ENCODE measurements at regions not wholly inside any gene's neighbourhood (a gene's known extent, or its start where the extent isn't known, plus 50 kb on each side); places are given as distances from the start of the nearest gene placed in this dataset.

DNA sequence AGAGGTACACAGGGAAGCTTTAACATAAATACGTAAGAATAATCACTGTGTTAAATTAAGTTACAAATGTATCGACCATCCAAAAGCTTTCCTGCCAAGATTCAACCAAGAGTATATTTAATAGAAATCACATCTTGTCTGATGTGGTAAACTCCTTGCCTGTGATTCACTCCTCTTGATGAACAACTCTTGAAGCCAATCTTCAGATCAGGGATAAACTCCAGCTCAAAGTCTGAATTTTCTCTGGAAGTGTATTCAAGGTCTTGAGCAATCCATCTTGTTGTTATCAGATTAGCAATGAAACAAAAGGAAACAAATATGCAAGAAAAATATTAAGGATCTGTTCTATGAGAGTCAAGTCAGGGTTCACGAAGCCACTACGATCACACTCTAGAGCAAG, 170.0 kb upstream of the ADAMTS16 start:
- no peaks in the 10 kb centered on the region for H4K20me1 ChIP-seq (ENCODE audit: insufficient read depth, low read length)
- no peak overlapping the region for H3K4me3 ChIP-seq (ENCODE audit: low read length)
- H3K4me2 ChIP-seq (ENCODE audit: low read depth, low read length), result no peak overlapping the region
- TF ChIP-seq EZH2phosphoT487 (IDR thresholded peaks at IDR 0.05; ENCODE audit: low read length) (no peak), EZH2 (optimal IDR thresholded peaks at IDR 0.05; ENCODE audit: low read depth, low read length) (no peak)
- TF ChIP-seq, protein P1, sequence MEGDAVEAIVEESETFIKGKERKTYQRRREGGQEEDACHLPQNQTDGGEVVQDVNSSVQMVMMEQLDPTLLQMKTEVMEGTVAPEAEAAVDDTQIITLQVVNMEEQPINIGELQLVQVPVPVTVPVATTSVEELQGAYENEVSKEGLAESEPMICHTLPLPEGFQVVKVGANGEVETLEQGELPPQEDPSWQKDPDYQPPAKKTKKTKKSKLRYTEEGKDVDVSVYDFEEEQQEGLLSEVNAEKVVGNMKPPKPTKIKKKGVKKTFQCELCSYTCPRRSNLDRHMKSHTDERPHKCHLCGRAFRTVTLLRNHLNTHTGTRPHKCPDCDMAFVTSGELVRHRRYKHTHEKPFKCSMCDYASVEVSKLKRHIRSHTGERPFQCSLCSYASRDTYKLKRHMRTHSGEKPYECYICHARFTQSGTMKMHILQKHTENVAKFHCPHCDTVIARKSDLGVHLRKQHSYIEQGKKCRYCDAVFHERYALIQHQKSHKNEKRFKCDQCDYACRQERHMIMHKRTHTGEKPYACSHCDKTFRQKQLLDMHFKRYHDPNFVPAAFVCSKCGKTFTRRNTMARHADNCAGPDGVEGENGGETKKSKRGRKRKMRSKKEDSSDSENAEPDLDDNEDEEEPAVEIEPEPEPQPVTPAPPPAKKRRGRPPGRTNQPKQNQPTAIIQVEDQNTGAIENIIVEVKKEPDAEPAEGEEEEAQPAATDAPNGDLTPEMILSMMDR (IDR thresholded peaks at IDR 0.05; ENCODE audit: low read length), result no peak
- H3K27me3 ChIP-seq (replicated peaks; ENCODE audit: insufficient read depth, low read length), result no peaks in the 10 kb centered on the region
- H3K4me1 ChIP-seq (ENCODE audit: low read length), result no peaks in the 10 kb centered on the region
- no peaks in the 10 kb centered on the region for H3K9me3 ChIP-seq (replicated peaks; ENCODE audit: insufficient read depth, low read length)
- DNase-seq, result no peak
- no peak overlapping the region for H3K9ac ChIP-seq (ENCODE audit: low read length)
- no peaks in the 10 kb centered on the region for H3F3A ChIP-seq (ENCODE audit: insufficient read depth, low read length)
- no peaks in the 10 kb centered on the region for H3K9me2 ChIP-seq (replicated peaks; ENCODE audit: insufficient read depth, low read length)
- H2AFZ ChIP-seq (ENCODE audit: low read length), result no peak overlapping the region
- H3K27ac ChIP-seq (ENCODE audit: low read length), result no peak overlapping the region
- H3K79me2 ChIP-seq (ENCODE audit: low read length), result no peaks in the 10 kb centered on the region
- H3K36me3 ChIP-seq (replicated peaks; ENCODE audit: insufficient read depth, low read length), result no peaks in the 10 kb centered on the region

DNA sequence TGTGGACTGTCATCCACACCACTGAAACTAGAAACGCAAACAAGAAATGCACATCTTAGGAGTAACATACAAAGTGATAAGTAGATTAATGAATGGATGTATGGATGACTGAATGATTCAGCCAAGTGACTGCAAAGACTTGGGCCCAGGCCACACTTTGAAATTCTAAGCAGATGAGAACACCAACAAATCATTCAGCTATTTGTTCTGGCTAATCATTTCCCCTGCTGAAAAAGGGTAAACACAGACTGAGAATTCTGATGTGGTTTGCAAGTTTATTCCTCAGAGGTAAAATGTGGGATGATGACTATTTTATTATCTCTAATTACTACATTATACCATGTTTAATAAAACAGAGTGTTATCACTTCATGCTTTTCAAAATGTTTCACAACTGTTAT, 163.2 kb upstream of the ADAMTS16 start:
- no peak overlapping the region for H3K9ac ChIP-seq (ENCODE audit: low read length)
- no peak overlapping the region for H3K27ac ChIP-seq (ENCODE audit: low read length)
- H3K4me1 ChIP-seq (ENCODE audit: low read length), result no peaks in the 10 kb centered on the region
- H3K9me3 ChIP-seq (replicated peaks; ENCODE audit: insufficient read depth, low read length), result no peaks in the 10 kb centered on the region
- no peaks in the 10 kb centered on the region for H3F3A ChIP-seq (ENCODE audit: insufficient read depth, low read length)
- H3K4me2 ChIP-seq (ENCODE audit: low read depth, low read length), result no peak overlapping the region
- no peaks in the 10 kb centered on the region for H3K36me3 ChIP-seq (replicated peaks; ENCODE audit: insufficient read depth, low read length)
- H4K20me1 ChIP-seq (ENCODE audit: insufficient read depth, low read length), result no peaks in the 10 kb centered on the region
- no peaks in the 10 kb centered on the region for H3K79me2 ChIP-seq (ENCODE audit: low read length)
- H3K4me3 ChIP-seq (ENCODE audit: low read length), result no peak overlapping the region
- H3K27me3 ChIP-seq (replicated peaks; ENCODE audit: insufficient read depth, low read length), result no peaks in the 10 kb centered on the region
- no peak for DNase-seq
- TF ChIP-seq EZH2phosphoT487 (IDR thresholded peaks at IDR 0.05; ENCODE audit: low read length) (no peak), EZH2 (optimal IDR thresholded peaks at IDR 0.05; ENCODE audit: low read depth, low read length) (no peak)
- TF ChIP-seq, protein P1 (IDR thresholded peaks at IDR 0.05; ENCODE audit: low read length), result no peak
- H2AFZ ChIP-seq (ENCODE audit: low read length), result no peak overlapping the region
- H3K9me2 ChIP-seq (replicated peaks; ENCODE audit: insufficient read depth, low read length), result no peaks in the 10 kb centered on the region

DNA sequence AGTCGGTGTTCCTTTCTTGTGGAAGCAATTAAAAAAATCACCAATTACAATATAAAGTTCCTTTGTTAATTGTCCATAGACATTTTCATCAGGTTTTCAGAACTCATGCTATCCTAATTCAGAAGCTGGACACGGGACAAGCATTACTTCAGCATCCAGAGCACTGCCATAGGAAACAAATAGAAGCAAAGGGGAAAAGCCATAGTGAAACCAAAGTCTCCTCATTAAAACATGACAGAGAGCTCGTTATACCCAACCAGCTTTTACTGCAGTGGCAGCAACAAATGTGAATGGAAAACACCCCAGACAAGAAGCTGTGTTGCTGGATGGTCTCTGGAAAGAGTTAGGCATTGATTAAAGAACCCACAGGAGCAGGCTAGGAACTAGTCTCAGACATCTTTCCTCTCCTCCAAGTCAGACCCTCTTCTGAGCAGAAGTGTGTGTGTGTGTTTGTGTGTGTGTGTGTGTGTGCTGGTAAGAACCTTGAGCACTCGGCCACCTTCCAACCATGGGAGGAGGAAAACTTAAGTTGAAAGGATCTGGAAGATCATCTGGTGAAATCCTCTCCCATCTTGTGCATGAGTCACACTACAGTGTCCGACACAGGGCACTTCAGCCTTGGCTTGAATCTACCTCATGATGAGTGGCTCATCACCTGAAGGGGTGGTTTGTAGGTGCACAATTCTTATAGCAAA, 162.6 kb upstream of the ADAMTS16 start:
- DNase-seq, result no peak
- no peaks in the 10 kb centered on the region for H3K9me3 ChIP-seq (replicated peaks; ENCODE audit: insufficient read depth, low read length)

DNA sequence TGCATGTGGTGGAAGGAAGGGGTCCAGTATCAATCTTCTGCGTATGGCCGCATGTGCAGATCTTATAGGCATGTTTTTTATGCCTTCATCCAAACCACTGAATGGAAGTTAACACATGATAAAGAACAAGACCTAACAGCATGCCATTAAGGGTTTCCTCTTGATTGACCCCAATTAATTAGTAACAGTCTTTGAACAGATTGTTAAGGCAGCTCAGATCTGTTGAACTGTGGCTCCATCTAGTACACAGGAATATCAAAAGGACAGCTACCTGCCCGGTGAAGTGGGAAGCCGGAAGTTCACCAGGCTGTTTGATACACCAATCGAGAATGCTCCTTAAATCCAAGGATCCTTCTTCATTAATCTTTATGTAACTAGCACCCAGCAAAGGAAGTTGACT, 159.9 kb upstream of the ADAMTS16 start:
- Histone ChIP-seq H3K27ac (ENCODE audit: low read length) (no peak overlapping the region), H3K36me3 (replicated peaks; ENCODE audit: insufficient read depth, low read length) (no peaks in the 10 kb centered on the region), H3K9me3 (replicated peaks; ENCODE audit: insufficient read depth, low read length) (no peaks in the 10 kb centered on the region), H4K20me1 (ENCODE audit: insufficient read depth, low read length) (no peaks in the 10 kb centered on the region), H3K4me1 (ENCODE audit: low read length) (no peaks in the 10 kb centered on the region), H3K9me2 (replicated peaks; ENCODE audit: insufficient read depth, low read length) (no peaks in the 10 kb centered on the region), H2AFZ (ENCODE audit: low read length) (no peak overlapping the region), H3F3A (ENCODE audit: insufficient read depth, low read length) (no peaks in the 10 kb centered on the region), H3K79me2 (ENCODE audit: low read length) (no peaks in the 10 kb centered on the region), H3K27me3 (replicated peaks; ENCODE audit: insufficient read depth, low read length) (no peaks in the 10 kb centered on the region), H3K4me3 (ENCODE audit: low read length) (no peak overlapping the region), H3K9ac (ENCODE audit: low read length) (no peak overlapping the region), H3K4me2 (ENCODE audit: low read depth, low read length) (no peak overlapping the region)
- DNase-seq, result no peak
- TF ChIP-seq EZH2 (optimal IDR thresholded peaks at IDR 0.05; ENCODE audit: low read depth, low read length) (no peak), EZH2phosphoT487 (IDR thresholded peaks at IDR 0.05; ENCODE audit: low read length) (no peak)
- TF ChIP-seq, protein P1 (IDR thresholded peaks at IDR 0.05; ENCODE audit: low read length), result no peak

More for the DNA sequence above, 162.6 kb upstream of the ADAMTS16 start:
- H3K9me2 ChIP-seq (replicated peaks; ENCODE audit: insufficient read depth, low read length), result no peaks in the 10 kb centered on the region
- H3F3A ChIP-seq (ENCODE audit: insufficient read depth, low read length), result no peaks in the 10 kb centered on the region
- no peaks in the 10 kb centered on the region for H3K36me3 ChIP-seq (replicated peaks; ENCODE audit: insufficient read depth, low read length)
- H3K27ac ChIP-seq (ENCODE audit: low read length), result no peak overlapping the region
- no peaks in the 10 kb centered on the region for H3K4me1 ChIP-seq (ENCODE audit: low read length)
- no peaks in the 10 kb centered on the region for H3K27me3 ChIP-seq (replicated peaks; ENCODE audit: insufficient read depth, low read length)
- H3K4me2 ChIP-seq (ENCODE audit: low read depth, low read length), result no peak overlapping the region
- H3K9ac ChIP-seq (ENCODE audit: low read length), result no peak overlapping the region
- no peak for TF ChIP-seq EZH2phosphoT487 (IDR thresholded peaks at IDR 0.05; ENCODE audit: low read length)
- H3K4me3 ChIP-seq (ENCODE audit: low read length), result no peak overlapping the region
- no peak overlapping the region for H2AFZ ChIP-seq (ENCODE audit: low read length)
- H3K79me2 ChIP-seq (ENCODE audit: low read length), result no peaks in the 10 kb centered on the region
- H4K20me1 ChIP-seq (ENCODE audit: insufficient read depth, low read length), result no peaks in the 10 kb centered on the region

Measured in MM.1S (cell line).